MCF 10A (cell line): ENCODE measurements at regions not wholly inside any gene's neighbourhood (a gene's known extent, or its start where the extent isn't known, plus 50 kb on each side); places are given as distances from the start of the nearest gene placed in this dataset.

ENCODE experiments used
- BruUV-seq: library from RNA; stranded (reverse); fragments of 400-500 nt; replicated peaks from 2 replicates; lab custom pipeline; 2021; lab: Mats Ljungman, UMichigan
- CTCF ChIA-PET: fragments of 300-600 bp; sonication (Branson Sonifier 250); formaldehyde crosslinking; extraction: SDS; loops from one replicate; lab custom pipeline; 2021; ENCODE audit warnings: antibody characterized with exemption, inconsistent platforms; lab: Yijun Ruan, JAX
- POLR2A ChIA-PET: fragments of 300-600, 350-650 bp; sonication (Branson Sonifier 250); formaldehyde crosslinking; extraction: SDS; loops from one replicate; lab custom pipeline; 2020; ENCODE audit warnings: antibody characterized with exemption, inconsistent platforms; lab: Yijun Ruan, JAX
- DNase-seq: peaks from one replicate; pipeline ENCODE4 v3.0.0-alpha.2; 2018; ENCODE audit not compliant: unreplicated experiment
- H3K27ac Mint-ChIP-seq: one replicate; pipeline ENCODE4 v1.8.0; 2022; ENCODE audit warnings: mild to moderate bottlenecking, low read depth, mixed read lengths; ENCODE audit not compliant: unreplicated experiment
- H3K27me3 Mint-ChIP-seq: one replicate; pipeline ENCODE4 v1.8.0; 2022; ENCODE audit warnings: mixed read lengths; ENCODE audit not compliant: insufficient read depth, unreplicated experiment
- H3K36me3 Mint-ChIP-seq: one replicate; pipeline ENCODE4 v1.8.0; 2022; ENCODE audit warnings: mild to moderate bottlenecking, moderate library complexity, mixed read lengths; ENCODE audit not compliant: insufficient read depth, unreplicated experiment
- H3K4me1 Mint-ChIP-seq: one replicate; pipeline ENCODE4 v1.8.0; 2022; ENCODE audit warnings: mixed read lengths; ENCODE audit not compliant: insufficient read depth, unreplicated experiment
- H3K4me3 Mint-ChIP-seq: one replicate; pipeline ENCODE4 v1.8.0; 2022; ENCODE audit warnings: mild to moderate bottlenecking, moderate library complexity, mixed read lengths; ENCODE audit not compliant: unreplicated experiment
- H3K9me3 Mint-ChIP-seq: one replicate; pipeline ENCODE4 v1.8.0; 2022; ENCODE audit warnings: mixed read lengths; ENCODE audit not compliant: unreplicated experiment
- intact Hi-C: fragments of 100-400 bp; cut with micrococcal nuclease; formaldehyde crosslinking; loops from 2 replicates; pipeline ENCODE4 v1.14.1; 2022
- TF ChIP-seq, protein P1 (sequence below): fragments of 200-600 bp; IDR thresholded peaks from one replicate; pipeline ENCODE4 v1.8.0; 2022; ENCODE audit warnings: antibody characterized with exemption, mild to moderate bottlenecking; ENCODE audit not compliant: unreplicated experiment

- TF ChIP-seq, protein P1, sequence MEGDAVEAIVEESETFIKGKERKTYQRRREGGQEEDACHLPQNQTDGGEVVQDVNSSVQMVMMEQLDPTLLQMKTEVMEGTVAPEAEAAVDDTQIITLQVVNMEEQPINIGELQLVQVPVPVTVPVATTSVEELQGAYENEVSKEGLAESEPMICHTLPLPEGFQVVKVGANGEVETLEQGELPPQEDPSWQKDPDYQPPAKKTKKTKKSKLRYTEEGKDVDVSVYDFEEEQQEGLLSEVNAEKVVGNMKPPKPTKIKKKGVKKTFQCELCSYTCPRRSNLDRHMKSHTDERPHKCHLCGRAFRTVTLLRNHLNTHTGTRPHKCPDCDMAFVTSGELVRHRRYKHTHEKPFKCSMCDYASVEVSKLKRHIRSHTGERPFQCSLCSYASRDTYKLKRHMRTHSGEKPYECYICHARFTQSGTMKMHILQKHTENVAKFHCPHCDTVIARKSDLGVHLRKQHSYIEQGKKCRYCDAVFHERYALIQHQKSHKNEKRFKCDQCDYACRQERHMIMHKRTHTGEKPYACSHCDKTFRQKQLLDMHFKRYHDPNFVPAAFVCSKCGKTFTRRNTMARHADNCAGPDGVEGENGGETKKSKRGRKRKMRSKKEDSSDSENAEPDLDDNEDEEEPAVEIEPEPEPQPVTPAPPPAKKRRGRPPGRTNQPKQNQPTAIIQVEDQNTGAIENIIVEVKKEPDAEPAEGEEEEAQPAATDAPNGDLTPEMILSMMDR: no peak
- Mint-ChIP-seq H3K27me3 (no peaks in the 10 kb centered on the region), H3K4me1 (no peaks in the 10 kb centered on the region), H3K4me3 (no peak overlapping the region), H3K27ac (no peak overlapping the region), H3K9me3 (no peaks in the 10 kb centered on the region), H3K36me3 (peaks cover 8% of the 10 kb centered on the region)
- ChIA-PET CTCF (interaction anchor here (0.5 to 0.9 kb wide), 3 partner anchors 12 to 985 kb away, joined by 3 to 4 read pairs (median 3); no protein-coding TSS in a partner anchor), POLR2A (no interaction called here)
- DNase-seq: no peak
- intact Hi-C loops: no loop called here
- BruUV-seq: no TSS peak
Measured at GRCh38 chr2:151020411-151020810, 241.3 kb downstream of the RBM43 start.

- POLR2A ChIA-PET: no interaction called here
- Mint-ChIP-seq H3K27ac (no peak overlapping the region), H3K4me1 (no peaks in the 10 kb centered on the region), H3K9me3 (no peaks in the 10 kb centered on the region), H3K4me3 (no peak overlapping the region), H3K36me3 (no peaks in the 10 kb centered on the region), H3K27me3 (no peaks in the 10 kb centered on the region)
- no TSS peak for BruUV-seq
- TF ChIP-seq, protein P1: no peak
- intact Hi-C loops: no loop called here
- no peak for DNase-seq
- CTCF ChIA-PET: no interaction called here
Measured at GRCh38 chr2:151009437-151010175, 252.1 kb downstream of the RBM43 start.

DNA sequence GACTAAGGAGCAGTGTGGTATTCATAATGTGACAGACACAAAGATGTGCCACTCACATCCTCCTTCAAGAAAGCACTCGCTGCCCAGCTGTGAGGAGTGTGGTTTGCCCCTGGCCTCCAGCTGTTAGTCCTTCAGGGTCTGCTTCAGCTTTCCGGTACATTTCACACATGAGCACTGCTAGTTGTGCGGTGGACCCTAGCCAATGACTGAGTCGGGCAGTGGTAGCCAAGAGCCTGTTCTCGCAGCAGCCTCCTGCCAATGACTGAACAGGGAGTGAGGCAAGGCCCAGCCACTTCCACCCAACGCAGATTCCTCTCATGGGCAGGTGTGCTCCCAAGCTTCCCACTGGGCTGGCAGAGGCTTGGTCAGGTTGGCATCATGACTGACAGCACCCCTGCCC lies 254.3 kb downstream of the RBM43 start:
- no peak for DNase-seq
- H3K27ac Mint-ChIP-seq: no peak overlapping the region
- ChIA-PET CTCF (no interaction called here), POLR2A (no interaction called here)
- TF ChIP-seq, protein P1: no peak
- intact Hi-C loops: no loop called here
- H3K4me1 Mint-ChIP-seq: no peaks in the 10 kb centered on the region
- no peak overlapping the region for H3K4me3 Mint-ChIP-seq
- H3K36me3 Mint-ChIP-seq: no peaks in the 10 kb centered on the region
- no peaks in the 10 kb centered on the region for H3K27me3 Mint-ChIP-seq
- no TSS peak for BruUV-seq
- H3K9me3 Mint-ChIP-seq: no peaks in the 10 kb centered on the region

GRCh38 chr2:151002959-151003600 lies 258.6 kb downstream of the RBM43 start:
- TF ChIP-seq, protein P1: no peak
- Mint-ChIP-seq H3K27ac (no peak overlapping the region), H3K36me3 (no peaks in the 10 kb centered on the region), H3K9me3 (no peaks in the 10 kb centered on the region), H3K4me1 (no peaks in the 10 kb centered on the region), H3K4me3 (no peak overlapping the region), H3K27me3 (no peaks in the 10 kb centered on the region)
- POLR2A ChIA-PET: no interaction called here
- intact Hi-C loops: no loop called here
- BruUV-seq: no TSS peak
- DNase-seq: no peak
- CTCF ChIA-PET: no interaction called here
